ENCODE measurements at regions not wholly inside any gene's neighbourhood (a gene's known extent, or its start where the extent isn't known, plus 50 kb on each side); places are given as distances from the start of the nearest gene placed in this dataset.

DNA sequence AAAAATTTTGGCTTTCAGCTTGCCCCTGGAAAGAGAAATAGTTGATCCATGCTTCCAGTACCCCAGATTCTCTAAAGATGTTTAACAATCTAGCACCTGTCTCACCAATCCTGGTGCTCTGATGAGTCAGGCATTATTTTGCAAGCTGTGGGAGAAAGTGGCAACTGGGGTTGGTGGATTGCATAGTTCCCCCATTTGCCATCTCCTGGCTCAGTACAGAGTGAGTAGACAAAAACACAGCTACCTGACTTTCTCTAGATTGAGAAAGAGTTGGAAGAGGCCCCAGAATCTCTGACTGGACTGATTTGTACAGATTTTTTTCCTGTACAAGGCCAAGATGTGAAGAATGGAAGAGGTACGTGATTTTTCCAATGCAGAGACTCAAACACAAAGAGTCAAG, 75.1 kb upstream of the NEGR1 start:
- in situ Hi-C loops (cut with MboI; ENCODE audit: low pct_unique_long_range_greater_than_20kb in 2 of 9, low sequenced_read_pairs in 9 of 9, unreplicated experiment in 9 of 9): loop anchor here in 1 of 9 experiments (10.0 kb wide), 1 partner anchor 63 kb away; no protein-coding TSS in a partner anchor
- ATAC-seq (replicated peaks in 6 of 8): no peak
- no peaks in the 10 kb centered on the region for H3K4me1 ChIP-seq (replicated peaks in 1 of 2)

DNA sequence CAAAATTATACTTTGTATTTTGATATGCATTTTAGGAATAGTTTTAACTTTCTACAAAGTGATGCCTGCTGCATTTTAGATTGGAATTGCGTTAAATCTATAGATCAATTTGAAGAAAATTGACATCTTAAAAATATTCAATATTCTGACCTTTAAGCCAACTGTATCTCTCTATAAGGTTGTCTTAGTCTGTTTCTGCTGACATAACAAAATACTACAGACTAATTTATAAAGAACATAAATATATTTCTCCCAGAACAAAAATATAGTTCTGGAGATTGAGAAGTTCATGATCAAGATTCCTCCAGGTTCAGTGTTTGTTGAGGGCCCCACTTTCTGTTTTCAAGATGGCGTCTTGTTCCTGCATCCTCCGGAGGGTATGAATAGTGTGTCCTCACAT, 73.6 kb upstream of the NEGR1 start:
- Histone ChIP-seq H3K27ac (no peak overlapping the region), H3K4me3 (no peak overlapping the region), H3K4me1 (replicated peaks in 1 of 2) (no peaks in the 10 kb centered on the region)
- WGBS, 10 experiments: 31 to 100% (median 85%) methylated on average over 1 to 3 of the region's 3 CpGs; no CpG with 5 or more reads in 1 of the 10 experiments
- in situ Hi-C loops (cut with MboI; ENCODE audit: low pct_unique_long_range_greater_than_20kb in 2 of 9, low sequenced_read_pairs in 9 of 9, unreplicated experiment in 9 of 9): loop anchor here in 1 of 9 experiments (10.0 kb wide), 1 partner anchor 61 kb away; no protein-coding TSS in a partner anchor
- no peak for ATAC-seq (replicated peaks in 6 of 8)

More for the DNA sequence above, 75.1 kb upstream of the NEGR1 start:
- no peak overlapping the region for H3K4me3 ChIP-seq
- no peak overlapping the region for H3K27ac ChIP-seq
- 78 to 100% (median 92%) methylated on average over 1 of the region's 1 CpG; no CpG with 5 or more reads in 2 of the 10 experiments for WGBS, 10 experiments

DNA sequence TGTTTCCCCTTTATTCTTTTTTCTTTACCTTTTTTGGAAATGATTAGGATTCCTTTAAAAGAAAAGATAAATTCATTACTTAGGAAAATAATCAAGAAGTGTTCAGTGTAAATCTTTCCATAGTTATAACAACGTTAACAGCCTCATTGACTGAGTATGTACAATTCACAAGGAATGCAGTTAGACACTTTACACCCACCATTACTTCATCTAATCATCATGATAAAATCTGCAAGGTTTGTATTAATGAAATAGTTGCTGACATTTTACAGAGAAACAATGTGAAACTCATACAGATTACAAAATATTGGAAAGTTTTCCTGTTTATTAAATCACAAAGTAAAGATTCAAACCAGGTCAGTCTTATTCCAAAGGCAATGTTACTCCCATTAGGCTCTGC, 59.3 kb upstream of the NEGR1 start:
- in situ Hi-C loops (cut with MboI; ENCODE audit: low pct_unique_long_range_greater_than_20kb in 2 of 9, low sequenced_read_pairs in 9 of 9, unreplicated experiment in 9 of 9): no loop called here
- no peak overlapping the region for H3K4me3 ChIP-seq
- no peak overlapping the region for H3K27ac ChIP-seq
- no peaks in the 10 kb centered on the region for H3K4me1 ChIP-seq (replicated peaks in 1 of 2)
- no peak for ATAC-seq (replicated peaks in 6 of 8)
- WGBS, 10 experiments: 0 to 60% (median 0%) methylated on average over 1 of the region's 1 CpG; no CpG with 5 or more reads in 7 of the 10 experiments

GRCh38 chr1:72336776-72337175, 54.4 kb upstream of the NEGR1 start:
- in situ Hi-C loops (cut with MboI; ENCODE audit: low pct_unique_long_range_greater_than_20kb in 2 of 9, low sequenced_read_pairs in 9 of 9, unreplicated experiment in 9 of 9): no loop called here
- Histone ChIP-seq H3K4me3 (no peak overlapping the region), H3K4me1 (replicated peaks in 1 of 2) (no peaks in the 10 kb centered on the region), H3K27ac (no peak overlapping the region)
- 0% methylated on average over 1 of the region's 1 CpG; no CpG with 5 or more reads in 9 of the 10 experiments for WGBS, 10 experiments
- ATAC-seq (replicated peaks in 6 of 8): no peak
